ENCODE measurements at regions not wholly inside any gene's neighbourhood (a gene's known extent, or its start where the extent isn't known, plus 50 kb on each side); places are given as distances from the start of the nearest gene placed in this dataset.

DNA sequence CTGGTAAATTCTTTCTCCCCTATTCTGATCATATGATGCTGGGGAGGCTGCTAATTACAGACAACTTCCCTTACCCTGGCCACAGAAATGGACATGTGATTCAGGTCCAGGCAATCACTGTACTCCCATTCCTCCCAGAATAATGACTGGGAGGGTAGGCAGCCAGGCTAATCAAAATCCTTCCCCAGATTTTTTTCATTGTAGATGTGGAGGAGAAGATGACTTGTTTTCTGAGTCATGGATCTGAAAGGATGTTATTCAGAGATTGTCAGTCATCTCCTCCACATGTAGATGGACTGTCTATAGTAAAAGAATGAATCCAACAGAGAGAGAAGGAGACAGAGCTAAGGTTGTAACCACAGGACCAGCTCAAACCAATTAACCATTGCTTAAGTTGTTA, 123.9 kb upstream of the PUM3 start:
- no peaks in the 10 kb centered on the region for H3K79me2 ChIP-seq
- TF ChIP-seq, protein P1, sequence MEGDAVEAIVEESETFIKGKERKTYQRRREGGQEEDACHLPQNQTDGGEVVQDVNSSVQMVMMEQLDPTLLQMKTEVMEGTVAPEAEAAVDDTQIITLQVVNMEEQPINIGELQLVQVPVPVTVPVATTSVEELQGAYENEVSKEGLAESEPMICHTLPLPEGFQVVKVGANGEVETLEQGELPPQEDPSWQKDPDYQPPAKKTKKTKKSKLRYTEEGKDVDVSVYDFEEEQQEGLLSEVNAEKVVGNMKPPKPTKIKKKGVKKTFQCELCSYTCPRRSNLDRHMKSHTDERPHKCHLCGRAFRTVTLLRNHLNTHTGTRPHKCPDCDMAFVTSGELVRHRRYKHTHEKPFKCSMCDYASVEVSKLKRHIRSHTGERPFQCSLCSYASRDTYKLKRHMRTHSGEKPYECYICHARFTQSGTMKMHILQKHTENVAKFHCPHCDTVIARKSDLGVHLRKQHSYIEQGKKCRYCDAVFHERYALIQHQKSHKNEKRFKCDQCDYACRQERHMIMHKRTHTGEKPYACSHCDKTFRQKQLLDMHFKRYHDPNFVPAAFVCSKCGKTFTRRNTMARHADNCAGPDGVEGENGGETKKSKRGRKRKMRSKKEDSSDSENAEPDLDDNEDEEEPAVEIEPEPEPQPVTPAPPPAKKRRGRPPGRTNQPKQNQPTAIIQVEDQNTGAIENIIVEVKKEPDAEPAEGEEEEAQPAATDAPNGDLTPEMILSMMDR (IDR thresholded peaks at IDR 0.05; ENCODE audit: poor library complexity) = no peak
- no peak for TF ChIP-seq EZH2 (IDR thresholded peaks at IDR 0.05; ENCODE audit: borderline replicate concordance)
- TF ChIP-seq EZH2phosphoT487 (IDR thresholded peaks at IDR 0.05; ENCODE audit: low read depth, severe bottlenecking, unreplicated experiment) = no peak
- no peak for DNase-seq (ENCODE audit: low spot score)
- H3K27ac ChIP-seq = no peak overlapping the region
- H3K9me2 ChIP-seq (replicated peaks; ENCODE audit: insufficient read depth) = no peaks in the 10 kb centered on the region
- no peak overlapping the region for H3K4me2 ChIP-seq
- H3K4me3 ChIP-seq = no peak overlapping the region
- H3K9me3 ChIP-seq (ENCODE audit: low read depth) = no peaks in the 10 kb centered on the region
- H2AFZ ChIP-seq = no peak overlapping the region
- no peaks in the 10 kb centered on the region for H3K4me1 ChIP-seq (ENCODE audit: insufficient read depth)
- no peaks in the 10 kb centered on the region for H4K20me1 ChIP-seq (ENCODE audit: insufficient read depth, poor library complexity, severe bottlenecking)
- H3K27me3 ChIP-seq = no peaks in the 10 kb centered on the region
- H3K36me3 ChIP-seq (replicated peaks; ENCODE audit: insufficient read depth, low read depth) = no peaks in the 10 kb centered on the region

DNA sequence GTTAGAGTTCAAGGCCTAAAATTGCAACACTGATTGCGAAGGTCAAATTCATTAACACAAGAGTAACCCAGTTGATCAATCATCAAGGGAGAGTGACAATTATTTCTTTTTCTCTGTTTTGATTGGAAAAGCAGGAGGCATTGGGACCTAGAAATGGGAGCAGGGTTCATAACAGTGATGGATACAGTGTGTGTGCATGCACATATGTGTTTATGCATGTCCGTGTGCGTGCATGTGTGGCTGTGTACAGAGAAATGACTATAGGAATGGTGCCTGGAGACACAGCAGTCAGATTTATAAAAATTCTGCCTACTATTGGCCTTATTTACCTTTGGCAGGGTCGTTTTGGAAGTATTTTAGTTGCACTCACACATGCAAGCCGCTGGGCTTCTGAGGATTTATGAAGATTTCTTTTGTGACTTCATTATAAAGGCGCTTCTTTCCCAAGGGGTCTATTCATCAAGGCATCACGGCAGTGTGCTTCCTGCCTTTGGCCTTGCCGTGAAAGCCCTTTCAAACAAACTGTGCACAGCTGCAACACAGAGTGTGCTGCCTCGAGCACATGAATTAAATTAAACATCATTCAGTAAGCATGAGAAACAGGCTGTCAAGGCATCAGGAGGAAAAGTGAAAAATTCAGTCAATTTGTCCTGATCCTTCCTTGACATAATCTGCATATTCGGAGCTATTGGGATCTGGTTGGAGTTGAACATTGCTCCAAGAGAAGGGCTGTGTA, 122.8 kb upstream of the PUM3 start:
- Histone ChIP-seq H3K27ac (no peak overlapping the region), H3K4me3 (no peak overlapping the region), H3K9me2 (replicated peaks; ENCODE audit: insufficient read depth) (no peaks in the 10 kb centered on the region), H3K27me3 (no peaks in the 10 kb centered on the region), H3K79me2 (no peaks in the 10 kb centered on the region), H2AFZ (no peak overlapping the region), H3K4me1 (ENCODE audit: insufficient read depth) (no peaks in the 10 kb centered on the region), H3K9me3 (ENCODE audit: low read depth) (no peaks in the 10 kb centered on the region), H3K36me3 (replicated peaks; ENCODE audit: insufficient read depth, low read depth) (no peaks in the 10 kb centered on the region), H3K4me2 (no peak overlapping the region), H4K20me1 (ENCODE audit: insufficient read depth, poor library complexity, severe bottlenecking) (no peaks in the 10 kb centered on the region)
- WGBS (ENCODE audit: low lambda C conversion rate, missing lambda C conversion rate) = 77% methylated on average over 10 of the region's 10 CpGs
- TF ChIP-seq, protein P1 (IDR thresholded peaks at IDR 0.05; ENCODE audit: poor library complexity) = no peak
- DNase-seq (ENCODE audit: low spot score) = no peak

DNA sequence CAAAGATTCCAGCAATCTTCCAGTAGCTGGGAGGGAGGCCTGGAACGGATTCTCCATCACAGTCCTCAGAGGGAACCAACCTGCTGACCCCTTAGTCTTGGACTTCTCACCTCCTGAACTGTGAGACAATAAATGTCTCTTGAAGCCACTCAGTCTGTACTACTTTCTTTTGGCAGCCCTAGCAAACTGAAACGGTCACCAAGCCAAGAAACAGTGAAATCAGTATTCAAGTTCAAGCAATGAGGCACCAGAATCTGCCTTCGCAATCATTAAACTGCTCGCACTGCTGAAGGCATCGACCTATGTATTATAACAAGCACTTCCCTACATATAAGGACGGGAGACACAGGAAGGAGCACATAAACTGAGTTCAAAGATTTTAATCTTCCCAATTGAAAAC, 120.6 kb upstream of the PUM3 start:
- Histone ChIP-seq H3K4me1 (ENCODE audit: insufficient read depth) (no peaks in the 10 kb centered on the region), H4K20me1 (ENCODE audit: insufficient read depth, poor library complexity, severe bottlenecking) (no peaks in the 10 kb centered on the region), H3K9me3 (ENCODE audit: low read depth) (no peaks in the 10 kb centered on the region), H3K4me2 (no peak overlapping the region), H3K4me3 (no peak overlapping the region), H3K9me2 (replicated peaks; ENCODE audit: insufficient read depth) (no peaks in the 10 kb centered on the region), H2AFZ (no peak overlapping the region), H3K79me2 (no peaks in the 10 kb centered on the region), H3K36me3 (replicated peaks; ENCODE audit: insufficient read depth, low read depth) (no peaks in the 10 kb centered on the region), H3K27ac (no peak overlapping the region), H3K27me3 (no peaks in the 10 kb centered on the region)
- WGBS (ENCODE audit: low lambda C conversion rate, missing lambda C conversion rate) = 52% methylated on average over 6 of the region's 6 CpGs
- no peak for DNase-seq (ENCODE audit: low spot score)
- TF ChIP-seq EZH2phosphoT487 (IDR thresholded peaks at IDR 0.05; ENCODE audit: low read depth, severe bottlenecking, unreplicated experiment) = no peak
- TF ChIP-seq, protein P1 (IDR thresholded peaks at IDR 0.05; ENCODE audit: poor library complexity) = no peak
- TF ChIP-seq EZH2 (IDR thresholded peaks at IDR 0.05; ENCODE audit: borderline replicate concordance) = no peak

DNA sequence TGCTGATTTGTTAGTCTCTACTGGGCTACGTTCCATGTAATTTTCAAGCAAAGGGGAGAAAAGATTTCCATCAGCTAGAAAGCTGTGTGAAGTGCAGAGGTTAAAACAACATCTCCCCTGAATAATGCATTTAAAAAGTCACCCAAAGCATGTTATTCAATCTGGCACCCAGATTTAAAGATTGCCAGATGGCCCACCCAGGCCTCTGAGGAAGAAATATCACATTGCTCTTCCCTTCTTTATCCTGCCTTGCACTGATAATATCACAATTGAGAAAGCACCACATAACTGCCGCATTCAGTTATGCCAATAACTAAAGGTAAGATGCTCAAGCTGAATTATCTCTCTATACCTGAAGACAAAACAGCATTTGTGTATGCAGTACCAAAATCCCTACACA, 119.4 kb upstream of the PUM3 start:
- no peaks in the 10 kb centered on the region for H3K36me3 ChIP-seq (replicated peaks; ENCODE audit: insufficient read depth, low read depth)
- H3K79me2 ChIP-seq = no peaks in the 10 kb centered on the region

More for the DNA sequence above, 119.4 kb upstream of the PUM3 start:
- Histone ChIP-seq H3K27me3 (no peaks in the 10 kb centered on the region), H3K27ac (no peak overlapping the region), H3K4me2 (no peak overlapping the region), H2AFZ (no peak overlapping the region), H4K20me1 (ENCODE audit: insufficient read depth, poor library complexity, severe bottlenecking) (no peaks in the 10 kb centered on the region), H3K9me3 (ENCODE audit: low read depth) (no peaks in the 10 kb centered on the region), H3K4me1 (ENCODE audit: insufficient read depth) (no peaks in the 10 kb centered on the region), H3K9me2 (replicated peaks; ENCODE audit: insufficient read depth) (no peaks in the 10 kb centered on the region), H3K4me3 (no peak overlapping the region)
- 77% methylated on average over 2 of the region's 2 CpGs for WGBS (ENCODE audit: low lambda C conversion rate, missing lambda C conversion rate)
- TF ChIP-seq, protein P1 (IDR thresholded peaks at IDR 0.05; ENCODE audit: poor library complexity) = no peak
- no peak for TF ChIP-seq EZH2phosphoT487 (IDR thresholded peaks at IDR 0.05; ENCODE audit: low read depth, severe bottlenecking, unreplicated experiment)
- DNase-seq (ENCODE audit: low spot score) = no peak
